ENCODE measurements at regions not wholly inside any gene's neighbourhood (a gene's known extent, or its start where the extent isn't known, plus 50 kb on each side); places are given as distances from the start of the nearest gene placed in this dataset.
"Not testable (repeated sequence)": the region's sequence is repeated elsewhere in the genome, so short reads cannot be mapped to it uniquely, and the experiment has no call there.

DNA sequence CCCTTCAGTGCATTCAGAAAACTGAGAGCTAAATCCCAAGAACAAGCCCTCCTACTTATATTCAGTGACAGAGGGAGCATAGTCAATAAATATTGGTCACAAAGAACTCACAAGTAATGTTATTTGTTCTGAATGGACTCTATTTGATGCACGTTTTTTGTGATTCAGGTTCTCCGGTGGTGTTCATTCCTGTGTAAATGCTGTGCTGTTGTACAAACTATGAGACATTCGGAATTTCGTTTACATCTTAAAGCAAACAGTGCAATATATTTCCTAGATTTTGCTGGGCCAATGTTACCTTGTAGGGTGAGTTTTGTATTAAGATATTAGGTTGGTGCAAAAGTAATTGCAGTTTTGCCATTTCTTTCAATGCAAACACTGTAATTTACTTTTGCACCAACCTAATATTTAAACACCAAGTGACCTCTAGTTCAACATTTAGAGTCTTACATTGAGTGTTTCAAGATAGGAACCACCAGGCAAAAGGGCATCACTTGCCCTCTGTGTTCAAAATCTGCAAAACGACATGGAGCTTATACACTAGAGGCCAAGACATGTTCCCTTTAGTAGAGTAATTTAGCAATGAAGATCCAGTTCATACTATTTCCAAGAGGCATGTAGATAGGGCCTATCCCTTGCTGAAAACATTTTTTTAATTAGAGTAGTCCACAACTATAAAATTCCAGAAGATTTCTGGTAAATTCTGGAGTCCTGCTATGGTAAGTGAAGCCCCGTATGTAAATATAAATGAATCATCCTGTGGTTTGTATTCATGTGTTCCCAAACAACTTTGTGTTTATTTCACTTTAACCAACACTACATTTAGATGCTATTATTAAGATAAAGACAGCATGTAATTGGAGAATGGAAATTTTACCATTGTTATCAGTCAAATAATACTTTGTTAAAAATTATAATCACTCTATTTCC, 444.0 kb upstream of the PTGER4 start:
- no peak for DNase-seq (ENCODE audit: low read depth)
- TF ChIP-seq CTCF (conservative IDR thresholded peaks at IDR 0.05; ENCODE audit: low read length) = no peak
- no peak overlapping the region for H3K4me3 ChIP-seq (ENCODE audit: low read length)

GRCh38 chr5:40233268-40233667, 446.4 kb upstream of the PTGER4 start:
- no peak overlapping the region for H3K4me3 ChIP-seq (ENCODE audit: low read length)
- peak; percentile 35 for DNase-seq (ENCODE audit: low read depth)
- no peak for TF ChIP-seq CTCF (conservative IDR thresholded peaks at IDR 0.05; ENCODE audit: low read length)

DNA sequence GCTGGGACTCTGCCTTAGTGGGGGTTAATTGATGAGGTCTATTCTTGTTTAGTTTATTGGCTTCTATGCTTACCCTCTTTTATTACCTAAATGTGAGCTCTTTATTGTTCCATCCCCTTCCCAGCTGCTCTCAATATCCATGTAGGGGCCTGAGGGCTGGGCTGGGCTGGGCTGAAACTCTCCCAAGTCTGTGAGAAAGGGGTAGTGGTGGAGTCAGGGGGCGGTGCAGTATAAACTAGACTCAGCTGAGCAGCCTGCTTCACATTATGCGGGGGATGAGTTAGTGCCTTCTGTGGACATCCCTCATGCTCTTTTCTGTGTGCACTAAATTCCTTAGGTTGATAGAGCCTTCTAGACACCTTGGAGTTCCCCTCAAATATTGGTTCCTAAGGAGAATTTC, 451.8 kb upstream of the PTGER4 start:
- TF ChIP-seq CTCF (conservative IDR thresholded peaks at IDR 0.05; ENCODE audit: low read length) = no peak
- no peak for DNase-seq (ENCODE audit: low read depth)
- no peak overlapping the region for H3K4me3 ChIP-seq (ENCODE audit: low read length)

DNA sequence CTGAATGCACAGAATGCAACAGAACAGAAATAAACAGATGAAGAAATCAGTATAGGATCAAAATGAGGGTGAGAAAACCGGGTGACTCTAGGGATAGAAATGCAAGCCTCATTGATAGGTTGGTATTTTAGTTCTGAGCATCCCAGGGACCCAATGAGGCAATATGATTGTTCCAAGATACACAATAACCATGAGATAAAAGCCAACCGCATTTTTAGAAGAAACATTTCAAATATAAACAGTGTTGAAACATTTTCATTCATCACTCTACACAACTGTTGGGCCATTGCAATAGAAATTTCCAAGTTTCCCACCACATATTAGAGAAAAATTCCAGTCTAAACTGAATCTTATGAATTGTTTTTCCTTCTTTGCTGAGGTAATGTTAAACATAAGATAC, 452.3 kb upstream of the PTGER4 start:
- no peak for TF ChIP-seq CTCF (conservative IDR thresholded peaks at IDR 0.05; ENCODE audit: low read length)
- no peak overlapping the region for H3K4me3 ChIP-seq (ENCODE audit: low read length)
- no peak for DNase-seq (ENCODE audit: low read depth)

DNA sequence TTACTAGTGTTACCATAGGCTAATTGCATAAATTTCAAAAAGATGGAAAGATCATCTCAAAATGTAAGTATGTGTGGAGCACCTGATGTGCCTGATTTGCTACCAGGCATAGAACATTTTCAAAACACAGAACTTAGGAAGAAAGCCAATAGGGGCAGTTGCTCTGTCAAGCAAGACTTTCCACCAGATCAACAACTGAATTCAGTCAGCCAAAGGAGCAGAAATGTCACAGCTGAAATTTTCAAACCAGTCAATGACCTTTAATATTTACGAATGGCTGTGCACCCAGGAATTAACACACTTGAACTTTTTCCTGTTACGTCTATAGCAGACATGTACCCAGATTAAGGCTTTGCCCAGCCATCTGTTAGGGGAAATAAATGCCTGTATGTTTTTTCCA, 452.8 kb upstream of the PTGER4 start:
- DNase-seq (ENCODE audit: low read depth) = no peak
- H3K4me3 ChIP-seq (ENCODE audit: low read length) = no peak overlapping the region
- no peak for TF ChIP-seq CTCF (conservative IDR thresholded peaks at IDR 0.05; ENCODE audit: low read length)

DNA sequence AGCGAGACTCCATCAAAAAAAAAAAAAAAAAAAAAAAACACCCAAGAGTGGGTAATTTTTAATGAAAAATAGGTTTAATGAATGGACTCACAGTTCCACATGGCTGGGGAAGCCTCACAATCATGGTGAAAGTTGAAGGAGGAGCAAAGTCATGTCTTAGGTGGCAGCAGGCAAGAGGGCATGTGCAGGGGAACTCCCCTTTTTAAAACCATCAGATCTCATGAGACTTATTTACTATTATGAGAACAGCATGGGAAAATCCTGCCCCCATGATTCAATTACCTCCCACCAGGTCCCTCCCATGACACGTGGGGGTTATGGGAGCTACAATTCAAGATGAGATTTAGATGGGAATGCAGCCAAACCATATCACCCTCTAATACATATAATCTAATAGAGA, 454.6 kb upstream of the PTGER4 start:
- not testable (repeated sequence) for H3K4me3 ChIP-seq (ENCODE audit: low read length); DNase-seq (ENCODE audit: low read depth)

DNA sequence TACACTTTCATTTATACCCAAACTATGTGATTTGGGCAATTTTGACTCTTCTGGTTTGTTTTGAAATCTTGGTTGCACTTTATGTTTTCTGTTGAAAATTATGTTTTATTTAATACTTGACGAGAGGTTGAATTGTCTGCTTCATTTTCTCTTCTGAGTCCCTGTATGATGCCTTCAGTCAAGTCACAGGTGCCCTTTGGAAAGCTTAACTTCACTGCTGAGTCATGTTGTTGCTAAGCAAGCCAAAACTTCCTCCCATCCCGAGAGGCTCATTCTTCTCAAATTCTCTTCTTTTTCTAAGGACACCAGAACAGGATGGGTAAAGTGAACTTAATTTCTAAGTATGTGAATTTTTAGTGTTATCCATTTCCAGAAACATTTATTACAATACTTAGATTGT, 455.3 kb upstream of the PTGER4 start:
- peak; percentile 34 for DNase-seq (ENCODE audit: low read depth)
- no peak overlapping the region for H3K4me3 ChIP-seq (ENCODE audit: low read length)
- no peak for TF ChIP-seq CTCF (conservative IDR thresholded peaks at IDR 0.05; ENCODE audit: low read length)
